ENCODE measurements at regions not wholly inside any gene's neighbourhood (a gene's known extent, or its start where the extent isn't known, plus 50 kb on each side); places are given as distances from the start of the nearest gene placed in this dataset.
"Not testable (repeated sequence)": the region's sequence is repeated elsewhere in the genome, so short reads cannot be mapped to it uniquely, and the experiment has no call there.

- TF ChIP-seq CTCF (IDR thresholded peaks at IDR 0.05; ENCODE audit: low read depth, low read length): no peak
- no peak overlapping the region for H3K4me3 ChIP-seq (ENCODE audit: low read depth, low read length)
Observed at GRCh38 chr13:110000534-110001345, 214.4 kb upstream of the IRS2 start.

- H3K4me3 ChIP-seq (ENCODE audit: low read depth, low read length): no peak overlapping the region
- TF ChIP-seq CTCF (IDR thresholded peaks at IDR 0.05; ENCODE audit: low read depth, low read length): no peak
Observed at GRCh38 chr13:109999659-110000533, 213.5 kb upstream of the IRS2 start.

- H3K4me3 ChIP-seq (ENCODE audit: low read depth, low read length): no peak overlapping the region
- no peak for TF ChIP-seq CTCF (IDR thresholded peaks at IDR 0.05; ENCODE audit: low read depth, low read length)
Observed at GRCh38 chr13:109998684-109999533, 212.5 kb upstream of the IRS2 start.

- H3K4me3 ChIP-seq (ENCODE audit: low read depth, low read length): no peak overlapping the region
- no peak for TF ChIP-seq CTCF (IDR thresholded peaks at IDR 0.05; ENCODE audit: low read depth, low read length)
Observed at GRCh38 chr13:109998037-109998436, 211.7 kb upstream of the IRS2 start.

- H3K4me3 ChIP-seq (ENCODE audit: low read depth, low read length): not testable (repeated sequence)
Observed at GRCh38 chr13:109997056-109997595, 210.7 kb upstream of the IRS2 start.

GRCh38 chr13:109996404-109996960, 210.1 kb upstream of the IRS2 start:
- H3K4me3 ChIP-seq (ENCODE audit: low read depth, low read length): no peak overlapping the region
- TF ChIP-seq CTCF (IDR thresholded peaks at IDR 0.05; ENCODE audit: low read depth, low read length): no peak

- no peak overlapping the region for H3K4me3 ChIP-seq (ENCODE audit: low read depth, low read length)
- no peak for TF ChIP-seq CTCF (IDR thresholded peaks at IDR 0.05; ENCODE audit: low read depth, low read length)
Observed at GRCh38 chr13:109995578-109995977, 209.2 kb upstream of the IRS2 start.
